Natural killer cell treated with Interleukin-12 subunit alpha and Interleukin-12 subunit beta and Interleukin-15 and Interleukin-18, amount 100 ng/mL, for 72 hours (primary cell): ENCODE measurements at regions not wholly inside any gene's neighbourhood (a gene's known extent, or its start where the extent isn't known, plus 50 kb on each side); places are given as distances from the start of the nearest gene placed in this dataset.

ENCODE experiments used
- ATAC-seq, 2 donors: fragments of 150-1000 bp; cut with Tn5 transposase in 1 of 2; sonication (Bioruptor Pico), chemical (Tn5 transposase) in 1 of 2; 2 replicates each; pipeline ENCODE4 v1.10.0; 2021
- DNase-seq: peaks from one replicate; pipeline ENCODE4 v3.0.0; 2022; ENCODE audit warnings: low spot score
- H3K27ac Mint-ChIP-seq, 2 donors: 1 replicate in 1 of 2; 2 replicates in 1 of 2; pipeline ENCODE4 v1.8.0; 2022; ENCODE audit warnings: mixed read lengths in 2 of 2, mild to moderate bottlenecking in 1 of 2, moderate library complexity in 1 of 2
- H3K27me3 Mint-ChIP-seq, 2 donors: 1 replicate in 1 of 2; 2 replicates in 1 of 2; pipeline ENCODE4 v1.8.0; 2022; ENCODE audit warnings: mixed read lengths in 2 of 2
- H3K36me3 Mint-ChIP-seq: one replicate; pipeline ENCODE4 v1.8.0; 2022; ENCODE audit warnings: mixed read lengths
- H3K4me1 Mint-ChIP-seq, 2 donors: 1 replicate in 1 of 2; 2 replicates in 1 of 2; pipeline ENCODE4 v1.8.0; 2022; ENCODE audit warnings: low read depth in 2 of 2, mixed read lengths in 2 of 2, mild to moderate bottlenecking in 1 of 2
- H3K4me3 Mint-ChIP-seq: one replicate; pipeline ENCODE4 v1.8.0; 2022; ENCODE audit warnings: mixed read lengths
- H3K9me3 Mint-ChIP-seq: 2 replicates; pipeline ENCODE4 v1.8.0; 2022; ENCODE audit warnings: mixed read lengths

- Mint-ChIP-seq H3K27ac (no peak overlapping the region), H3K4me3 (no peak overlapping the region), H3K4me1 (no peaks in the 10 kb centered on the region), H3K27me3 (no peaks in the 10 kb centered on the region), H3K36me3 (peaks cover 11% of the 10 kb centered on the region), H3K9me3 (peaks cover 9% of the 10 kb centered on the region)
- DNase-seq, result no peak
- ATAC-seq, result no peak
Observed at GRCh38 chr3:147713234-147714133, 304.3 kb downstream of the ZIC1 start.

- no peak overlapping the region for H3K4me3 Mint-ChIP-seq
- no peaks in the 10 kb centered on the region for H3K36me3 Mint-ChIP-seq
- no peaks in the 10 kb centered on the region for H3K4me1 Mint-ChIP-seq
- no peak for ATAC-seq
- H3K27ac Mint-ChIP-seq, result no peak overlapping the region
- DNase-seq, result no peak
- peaks cover 4% of the 10 kb centered on the region for H3K9me3 Mint-ChIP-seq
- no peaks in the 10 kb centered on the region for H3K27me3 Mint-ChIP-seq
Observed at GRCh38 chr3:147729641-147730040, 320.5 kb downstream of the ZIC1 start.

- no peaks in the 10 kb centered on the region for H3K4me1 Mint-ChIP-seq
Observed at GRCh38 chr3:147730284-147730683, 321.1 kb downstream of the ZIC1 start.

DNA sequence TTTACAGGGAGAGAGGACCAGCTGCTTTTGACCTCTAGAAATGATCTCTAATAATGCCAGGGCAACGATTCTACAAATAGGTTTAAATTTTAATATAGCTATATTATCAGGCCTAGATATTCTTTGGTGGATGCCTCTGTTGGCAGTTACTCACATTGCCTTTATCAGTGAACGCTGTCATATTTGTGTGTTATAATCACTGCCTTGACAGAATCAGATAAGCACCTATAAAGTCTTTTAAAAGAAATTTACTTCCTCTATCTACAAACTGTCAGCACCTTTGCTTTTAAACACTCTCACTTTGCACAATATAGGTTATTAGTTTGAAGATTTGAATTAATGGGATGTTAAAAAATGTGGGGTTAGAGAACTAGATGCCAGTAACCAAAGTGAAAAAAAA, 324.1 kb downstream of the ZIC1 start:
- no peaks in the 10 kb centered on the region for H3K36me3 Mint-ChIP-seq
- H3K27ac Mint-ChIP-seq, result no peak overlapping the region

More at GRCh38 chr3:147730284-147730683, 321.1 kb downstream of the ZIC1 start:
- ATAC-seq (no peak), DNase-seq (no peak)
- Mint-ChIP-seq H3K9me3 (no peaks in the 10 kb centered on the region), H3K4me3 (no peak overlapping the region), H3K27ac (no peak overlapping the region), H3K27me3 (no peaks in the 10 kb centered on the region), H3K36me3 (no peaks in the 10 kb centered on the region)

GRCh38 chr3:147735616-147736015, 326.5 kb downstream of the ZIC1 start:
- Mint-ChIP-seq H3K27me3 (no peaks in the 10 kb centered on the region), H3K9me3 (peaks cover 8% of the 10 kb centered on the region), H3K4me1 (no peaks in the 10 kb centered on the region), H3K4me3 (no peak overlapping the region), H3K27ac (no peak overlapping the region), H3K36me3 (no peaks in the 10 kb centered on the region)
- DNase-seq (no peak), ATAC-seq (no peak)

More for the DNA sequence above, 324.1 kb downstream of the ZIC1 start:
- no peaks in the 10 kb centered on the region for H3K9me3 Mint-ChIP-seq
- no peaks in the 10 kb centered on the region for H3K27me3 Mint-ChIP-seq
- DNase-seq, result no peak
- no peak overlapping the region for H3K4me3 Mint-ChIP-seq
- ATAC-seq, result no peak
- no peaks in the 10 kb centered on the region for H3K4me1 Mint-ChIP-seq

DNA sequence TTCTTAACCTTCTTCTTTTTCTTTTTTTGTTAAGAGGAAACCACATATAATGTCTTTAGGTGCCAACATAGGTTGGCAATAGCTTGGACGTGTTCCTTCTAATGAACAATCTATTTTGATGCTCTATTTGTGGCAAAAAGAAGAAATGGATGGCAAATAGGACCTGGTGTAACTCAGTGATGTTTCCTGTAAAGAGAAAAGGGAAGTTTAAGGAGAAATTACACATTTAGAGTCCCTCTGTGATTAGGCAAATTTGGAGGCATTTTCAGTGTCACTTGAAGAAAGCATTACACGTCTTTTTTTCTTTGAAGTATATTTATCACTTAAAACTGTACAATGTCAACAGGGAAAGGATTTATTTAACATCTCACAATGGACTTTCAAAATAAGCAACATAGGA, 327.1 kb downstream of the ZIC1 start:
- no peak overlapping the region for H3K4me3 Mint-ChIP-seq
- ATAC-seq (no peak), DNase-seq (no peak)
- no peaks in the 10 kb centered on the region for H3K36me3 Mint-ChIP-seq
- no peaks in the 10 kb centered on the region for H3K27me3 Mint-ChIP-seq
- H3K9me3 Mint-ChIP-seq, result peaks cover 8% of the 10 kb centered on the region
- no peak overlapping the region for H3K27ac Mint-ChIP-seq
- no peaks in the 10 kb centered on the region for H3K4me1 Mint-ChIP-seq

DNA sequence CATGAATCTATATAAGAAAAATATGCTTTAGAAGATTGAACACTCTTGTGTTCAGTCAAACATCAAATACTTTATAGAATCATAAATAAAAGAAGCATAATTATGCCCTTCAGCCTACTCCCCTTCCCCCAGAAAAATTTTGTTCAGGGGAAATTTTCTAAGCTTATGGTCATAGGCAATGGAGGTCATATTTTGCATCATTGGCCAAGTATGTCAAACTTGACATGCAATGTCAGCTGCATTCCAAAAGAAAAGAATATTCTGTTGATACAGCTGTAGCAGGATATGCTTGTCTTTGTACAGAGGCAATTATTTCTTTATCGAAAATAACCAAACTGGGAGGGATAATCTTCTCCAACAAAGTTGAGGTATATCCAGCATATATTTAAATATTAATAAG, 328.2 kb downstream of the ZIC1 start:
- no peak for ATAC-seq
- Mint-ChIP-seq H3K27me3 (no peaks in the 10 kb centered on the region), H3K9me3 (peaks cover 12% of the 10 kb centered on the region), H3K27ac (no peak overlapping the region), H3K36me3 (no peaks in the 10 kb centered on the region), H3K4me3 (no peak overlapping the region), H3K4me1 (no peaks in the 10 kb centered on the region)
- no peak for DNase-seq

DNA sequence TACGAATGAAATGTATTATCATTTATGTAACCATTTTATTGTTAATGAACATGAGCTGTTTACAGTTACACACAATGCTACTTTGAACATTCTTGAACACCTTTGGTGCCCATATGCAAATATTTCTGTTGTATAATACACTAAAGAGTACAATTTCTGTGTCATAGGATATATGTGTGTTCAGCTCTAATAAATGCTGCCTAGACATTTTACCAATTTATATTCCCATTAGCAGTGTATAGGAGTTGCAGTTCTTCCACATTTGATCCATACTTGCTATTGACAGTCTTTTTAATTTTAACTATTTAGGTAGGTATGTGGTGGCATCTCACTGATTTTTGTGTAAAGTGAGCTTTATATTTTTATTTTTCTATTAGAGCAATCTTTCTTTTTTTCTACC, 331.8 kb downstream of the ZIC1 start:
- DNase-seq, result no peak
- ATAC-seq, result no peak
- no peaks in the 10 kb centered on the region for H3K27me3 Mint-ChIP-seq
- no peak overlapping the region for H3K27ac Mint-ChIP-seq
- peaks cover 22% of the 10 kb centered on the region for H3K9me3 Mint-ChIP-seq
- no peaks in the 10 kb centered on the region for H3K4me1 Mint-ChIP-seq
- H3K36me3 Mint-ChIP-seq, result no peaks in the 10 kb centered on the region
- no peak overlapping the region for H3K4me3 Mint-ChIP-seq

- DNase-seq, result no peak
- Mint-ChIP-seq H3K9me3 (peaks cover 36% of the 10 kb centered on the region), H3K27ac (no peak overlapping the region), H3K36me3 (peaks cover 11% of the 10 kb centered on the region), H3K4me1 (no peaks in the 10 kb centered on the region), H3K4me3 (no peak overlapping the region), H3K27me3 (no peaks in the 10 kb centered on the region)
- no peak for ATAC-seq
Observed at GRCh38 chr3:147744967-147745366, 335.8 kb downstream of the ZIC1 start.

- no peaks in the 10 kb centered on the region for H3K36me3 Mint-ChIP-seq
- no peak overlapping the region for H3K27ac Mint-ChIP-seq
- no peak for ATAC-seq
- H3K9me3 Mint-ChIP-seq, result peaks cover 10% of the 10 kb centered on the region
- H3K27me3 Mint-ChIP-seq, result no peaks in the 10 kb centered on the region
- no peak overlapping the region for H3K4me3 Mint-ChIP-seq
- no peaks in the 10 kb centered on the region for H3K4me1 Mint-ChIP-seq
- DNase-seq, result no peak
Observed at GRCh38 chr3:147755310-147755709, 346.1 kb downstream of the ZIC1 start.

GRCh38 chr3:147756476-147756875, 347.3 kb downstream of the ZIC1 start:
- Mint-ChIP-seq H3K36me3 (no peaks in the 10 kb centered on the region), H3K4me1 (no peaks in the 10 kb centered on the region), H3K27me3 (no peaks in the 10 kb centered on the region), H3K9me3 (peaks cover 7% of the 10 kb centered on the region), H3K4me3 (no peak overlapping the region), H3K27ac (no peak overlapping the region)
- DNase-seq, result no peak
- ATAC-seq, result no peak

GRCh38 chr3:147757866-147758265, 348.7 kb downstream of the ZIC1 start:
- Mint-ChIP-seq H3K9me3 (peaks cover 7% of the 10 kb centered on the region), H3K36me3 (no peaks in the 10 kb centered on the region), H3K4me1 (no peaks in the 10 kb centered on the region), H3K4me3 (no peak overlapping the region), H3K27me3 (no peaks in the 10 kb centered on the region), H3K27ac (no peak overlapping the region)
- DNase-seq (no peak), ATAC-seq (no peak)

DNA sequence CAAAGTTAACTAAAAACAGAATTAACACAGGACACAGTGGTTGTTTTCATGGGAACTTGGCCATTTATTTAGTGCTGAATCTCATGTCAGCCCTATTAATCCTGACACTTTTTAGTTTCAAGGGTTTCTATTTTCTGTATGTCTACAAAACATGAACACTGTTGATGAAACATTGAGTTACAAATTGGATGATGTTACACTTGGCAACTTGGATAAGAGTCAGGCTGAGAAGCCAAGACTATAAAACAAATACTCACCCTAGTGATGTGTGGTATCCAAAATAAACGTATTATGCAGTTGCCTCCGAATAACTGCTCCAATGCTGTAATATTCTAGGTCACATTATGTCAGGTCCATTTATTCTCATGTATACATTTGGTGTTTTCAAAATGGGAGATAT, 349.6 kb downstream of the ZIC1 start:
- peaks cover 7% of the 10 kb centered on the region for H3K9me3 Mint-ChIP-seq
- no peak overlapping the region for H3K27ac Mint-ChIP-seq
- DNase-seq, result no peak
- H3K36me3 Mint-ChIP-seq, result no peaks in the 10 kb centered on the region
- ATAC-seq, result no peak
- H3K27me3 Mint-ChIP-seq, result no peaks in the 10 kb centered on the region
- no peak overlapping the region for H3K4me3 Mint-ChIP-seq
- no peaks in the 10 kb centered on the region for H3K4me1 Mint-ChIP-seq

DNA sequence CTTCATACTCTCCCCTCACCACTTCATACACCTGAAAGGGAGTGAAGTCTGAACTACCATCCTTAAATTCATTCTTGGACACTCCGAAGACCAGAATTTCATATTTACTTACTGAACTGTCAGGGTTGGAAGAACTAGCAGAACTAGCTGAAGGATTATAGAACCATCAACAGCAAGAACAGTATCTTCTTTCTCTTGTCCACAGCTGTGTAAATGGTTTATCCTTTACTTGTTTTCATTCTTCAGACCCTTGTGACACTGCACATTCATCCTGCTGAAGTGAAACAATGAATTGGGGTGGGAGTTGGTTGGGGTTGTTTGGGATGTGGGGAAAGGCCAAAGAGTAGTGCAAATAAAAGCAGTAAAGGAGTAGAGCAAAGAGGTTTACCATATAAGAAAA, 350.9 kb downstream of the ZIC1 start:
- Mint-ChIP-seq H3K27ac (no peak overlapping the region), H3K4me3 (no peak overlapping the region), H3K4me1 (no peaks in the 10 kb centered on the region), H3K27me3 (no peaks in the 10 kb centered on the region), H3K9me3 (peaks cover 7% of the 10 kb centered on the region), H3K36me3 (no peaks in the 10 kb centered on the region)
- ATAC-seq, result no peak
- DNase-seq, result no peak

DNA sequence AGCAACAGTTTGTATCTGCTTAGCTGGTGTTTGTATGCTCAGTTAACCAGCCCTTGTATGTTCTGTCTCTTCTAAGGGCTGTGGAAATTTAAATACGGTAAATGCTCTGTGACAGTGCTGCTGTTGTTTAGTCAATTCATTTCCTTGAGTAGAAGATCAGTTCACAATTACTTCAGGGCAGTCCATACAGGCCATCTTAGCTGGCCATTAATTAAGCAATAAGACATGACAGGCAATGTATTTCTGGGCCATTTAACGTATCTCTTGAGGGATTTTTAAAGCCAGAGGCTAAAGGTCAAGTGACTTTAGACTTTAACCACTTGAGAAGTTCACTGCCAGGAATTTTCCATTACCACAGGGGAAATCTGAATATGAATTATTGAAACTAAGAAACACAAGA, 351.8 kb downstream of the ZIC1 start:
- Mint-ChIP-seq H3K9me3 (peaks cover 7% of the 10 kb centered on the region), H3K4me3 (no peak overlapping the region), H3K27me3 (no peaks in the 10 kb centered on the region), H3K27ac (no peak overlapping the region), H3K4me1 (no peaks in the 10 kb centered on the region), H3K36me3 (no peaks in the 10 kb centered on the region)
- DNase-seq, result no peak
- no peak for ATAC-seq
